Stimulated activated CD8-positive, alpha-beta memory T cell treated with anti-CD3 and anti-CD28 coated beads, Interleukin-4, amount 100 ng/mL, for 24 hours (primary cell): ENCODE measurements at regions not wholly inside any gene's neighbourhood (a gene's known extent, or its start where the extent isn't known, plus 50 kb on each side); places are given as distances from the start of the nearest gene placed in this dataset.

Source experiments
- DNase-seq: peaks from one replicate; pipeline ENCODE4 v3.0.0-alpha.2; 2020; ENCODE audit warnings: low read depth

- peak; percentile 45 for DNase-seq
These were observed 208.0 kb downstream of the TFCP2L1 start for GRCh38 chr2:121076885-121077549.

GRCh38 chr2:121078899-121079298 lies 206.1 kb downstream of the TFCP2L1 start:
- no peak for DNase-seq

- peak; percentile 7 for DNase-seq
These were observed 204.8 kb downstream of the TFCP2L1 start for GRCh38 chr2:121080013-121080772.

GRCh38 chr2:121081701-121082100 lies 203.3 kb downstream of the TFCP2L1 start:
- DNase-seq, result no peak

- DNase-seq, result no peak
These were observed 202.8 kb downstream of the TFCP2L1 start for GRCh38 chr2:121082191-121082590.

- DNase-seq, result no peak
These were observed 200.8 kb downstream of the TFCP2L1 start for GRCh38 chr2:121084130-121084680.

- DNase-seq, result no peak
These were observed 199.2 kb downstream of the TFCP2L1 start for GRCh38 chr2:121085801-121086200.

- no peak for DNase-seq
These were observed 198.6 kb downstream of the TFCP2L1 start for GRCh38 chr2:121086450-121086849.

GRCh38 chr2:121087117-121087516 lies 197.9 kb downstream of the TFCP2L1 start:
- DNase-seq, result no peak

- no peak for DNase-seq
These were observed 196.5 kb downstream of the TFCP2L1 start for GRCh38 chr2:121088251-121089165.

GRCh38 chr2:121089166-121089510 lies 195.9 kb downstream of the TFCP2L1 start:
- no peak for DNase-seq

GRCh38 chr2:121090088-121090715 lies 194.8 kb downstream of the TFCP2L1 start:
- no peak for DNase-seq

- no peak for DNase-seq
These were observed 192.9 kb downstream of the TFCP2L1 start for GRCh38 chr2:121092095-121092494.

- no peak for DNase-seq
These were observed 191.3 kb downstream of the TFCP2L1 start for GRCh38 chr2:121093692-121094091.

GRCh38 chr2:121094101-121094500 lies 190.9 kb downstream of the TFCP2L1 start:
- DNase-seq, result no peak

GRCh38 chr2:121094845-121095244 lies 190.2 kb downstream of the TFCP2L1 start:
- no peak for DNase-seq

GRCh38 chr2:121095257-121096080 lies 189.5 kb downstream of the TFCP2L1 start:
- DNase-seq, result no peak

- DNase-seq, result no peak
These were observed 188.4 kb downstream of the TFCP2L1 start for GRCh38 chr2:121096611-121097010.

GRCh38 chr2:121098556-121098955 lies 186.4 kb downstream of the TFCP2L1 start:
- no peak for DNase-seq

- no peak for DNase-seq
These were observed 185.4 kb downstream of the TFCP2L1 start for GRCh38 chr2:121099329-121100290.
